HG03460 (cell line): ENCODE measurements at regions not wholly inside any gene's neighbourhood (a gene's known extent, or its start where the extent isn't known, plus 50 kb on each side); places are given as distances from the start of the nearest gene placed in this dataset.

Experiments used
- ATAC-seq: cut with Tn5 transposase; IDR thresholded peaks from one replicate; pipeline ENCODE4 v1.9.1; 2021; ENCODE audit not compliant: unreplicated experiment

- ATAC-seq = no peak
Measured at GRCh38 chr1:55574691-55575225, 359.6 kb upstream of the USP24 start.

GRCh38 chr1:55572878-55573734, 357.9 kb upstream of the USP24 start:
- no peak for ATAC-seq

- ATAC-seq = no peak
Measured at GRCh38 chr1:55571767-55572166, 356.6 kb upstream of the USP24 start.

DNA sequence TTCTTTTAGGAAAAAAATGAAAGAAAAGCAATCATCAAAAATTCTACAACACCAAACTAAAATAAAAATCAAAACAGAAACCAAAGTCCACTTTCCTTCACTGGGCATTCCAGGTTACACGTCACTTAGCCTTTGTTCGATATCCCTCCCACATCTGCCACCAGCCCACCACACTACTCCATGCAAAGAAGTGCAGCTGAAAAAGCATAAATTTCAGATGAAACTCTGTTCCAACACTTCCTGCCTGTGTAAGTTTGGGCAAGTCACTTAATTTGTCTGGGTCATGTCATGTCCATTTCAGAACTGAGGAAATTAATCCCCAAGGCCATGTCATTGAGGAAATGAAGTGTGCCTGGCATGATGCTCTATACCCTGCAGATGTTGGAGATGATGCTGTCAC, 354.3 kb upstream of the USP24 start:
- ATAC-seq = no peak

DNA sequence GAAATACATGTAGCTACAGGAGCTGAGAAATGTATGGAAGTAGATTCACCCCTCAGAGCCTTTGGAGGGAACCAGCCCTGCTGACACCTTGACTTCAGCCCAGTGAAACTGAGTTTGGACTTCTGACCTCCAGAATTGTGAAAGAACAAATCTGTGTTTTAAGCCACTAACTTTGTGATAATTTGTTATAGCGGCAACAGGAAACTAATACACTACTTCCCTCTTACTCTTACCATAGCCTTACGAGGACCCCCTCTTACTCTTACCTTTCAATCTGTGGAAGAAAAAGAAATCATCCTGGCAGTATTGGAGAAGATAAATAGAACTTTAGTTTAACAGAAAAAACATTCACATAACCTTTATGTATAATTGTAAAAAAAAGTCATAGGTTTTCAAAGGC, 353.6 kb upstream of the USP24 start:
- no peak for ATAC-seq

- ATAC-seq = no peak
Measured at GRCh38 chr1:55560266-55560665, 345.1 kb upstream of the USP24 start.

- no peak for ATAC-seq
Measured at GRCh38 chr1:55559842-55560241, 344.7 kb upstream of the USP24 start.

DNA sequence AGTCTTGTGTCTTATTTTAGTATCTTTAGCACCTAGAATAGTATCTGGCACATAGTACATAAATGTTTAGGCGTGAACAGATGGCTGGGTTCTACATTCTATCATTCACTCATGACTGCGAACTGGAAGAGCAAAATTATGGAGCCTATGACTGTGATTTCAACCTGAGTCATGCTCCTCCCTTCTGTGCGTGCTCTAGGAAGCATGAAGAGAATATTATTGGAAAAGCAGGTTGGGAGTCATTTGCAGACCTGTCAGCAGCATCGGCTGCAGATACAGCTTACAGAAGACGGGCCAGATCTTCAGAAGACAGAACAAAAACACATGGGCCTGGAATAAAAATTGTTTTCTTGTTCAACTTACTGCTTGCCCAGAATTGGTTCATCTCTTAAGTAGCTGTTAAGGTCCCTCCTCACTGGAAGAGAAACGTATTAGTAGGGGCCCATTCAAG, 344.0 kb upstream of the USP24 start:
- ATAC-seq = no peak

DNA sequence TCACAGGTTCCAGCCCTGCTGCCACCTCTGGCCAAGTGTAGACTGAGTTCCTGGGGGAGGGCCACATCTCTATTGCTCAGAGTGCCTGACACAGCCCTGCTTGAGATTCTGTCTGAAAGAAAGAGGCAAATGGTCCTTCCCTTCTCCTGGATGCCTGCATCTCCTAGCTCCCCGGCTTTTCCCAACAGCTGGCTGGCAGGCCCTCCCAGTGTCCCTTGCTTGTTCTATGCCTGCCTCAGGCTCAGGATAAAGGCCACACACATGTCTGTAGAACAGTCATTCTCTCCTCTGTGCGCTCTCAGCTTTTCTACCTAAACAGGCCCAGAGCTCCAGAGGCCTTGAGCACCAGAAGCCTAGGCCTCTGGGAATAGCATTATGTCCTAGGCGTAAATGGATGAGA, 343.4 kb upstream of the USP24 start:
- no peak for ATAC-seq

GRCh38 chr1:55555956-55556725, 341.0 kb upstream of the USP24 start:
- ATAC-seq = no peak

DNA sequence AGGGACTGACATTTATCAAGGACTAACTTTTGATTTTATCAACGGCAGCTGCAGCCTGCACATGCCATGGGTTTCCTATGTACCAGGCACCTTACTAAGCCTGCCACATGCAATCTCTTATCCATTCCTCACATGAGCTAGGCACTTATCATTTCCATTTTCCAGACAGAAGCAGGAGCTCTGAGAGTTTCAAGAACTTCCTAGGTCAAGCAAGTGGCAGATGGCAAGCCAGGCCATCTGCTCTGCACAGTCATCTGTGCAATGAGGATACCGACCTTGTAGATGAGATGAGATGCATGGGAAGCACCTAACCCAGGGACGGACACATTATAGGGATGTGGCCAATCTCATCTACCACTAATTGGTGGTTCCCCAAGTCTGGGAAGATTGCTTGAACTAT, 339.4 kb upstream of the USP24 start:
- no peak for ATAC-seq

DNA sequence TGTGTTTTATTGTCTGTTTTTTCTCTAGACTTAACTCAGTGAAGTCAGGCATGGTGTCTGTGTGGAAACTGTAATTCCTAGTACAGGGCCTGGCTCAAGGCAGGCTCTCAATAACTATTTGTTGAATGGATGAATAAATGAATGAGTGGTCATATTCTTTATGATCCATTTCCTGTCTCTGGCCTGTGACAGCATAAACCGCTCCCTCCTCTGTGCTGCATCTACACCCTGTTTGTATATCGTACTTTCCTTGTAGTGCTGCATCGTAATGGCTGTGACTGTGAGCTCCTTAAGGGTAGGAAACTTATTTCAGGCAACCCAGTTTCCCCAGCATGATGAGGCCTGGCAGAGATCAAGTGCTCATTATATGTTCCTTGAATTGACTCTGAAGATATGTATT, 337.5 kb upstream of the USP24 start:
- no peak for ATAC-seq

DNA sequence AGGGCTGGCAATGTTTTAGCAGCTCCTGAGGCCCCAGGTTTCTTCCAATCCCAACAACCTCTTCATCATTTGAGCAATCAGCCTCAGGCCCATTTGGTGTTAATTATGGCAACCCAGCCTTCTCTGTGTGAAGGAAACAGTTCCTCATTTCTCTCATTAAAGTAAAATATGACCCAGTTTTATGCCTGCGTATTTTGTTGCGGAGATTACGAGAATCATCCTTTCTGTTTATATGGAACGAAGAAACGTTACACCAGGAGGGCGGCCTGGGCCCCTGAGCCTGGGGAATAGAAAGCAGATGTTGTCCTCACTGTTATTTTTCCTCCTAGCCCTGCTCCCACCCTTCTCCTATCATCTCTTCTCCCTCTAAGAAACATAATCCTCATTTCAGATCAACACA, 332.2 kb upstream of the USP24 start:
- no peak for ATAC-seq

DNA sequence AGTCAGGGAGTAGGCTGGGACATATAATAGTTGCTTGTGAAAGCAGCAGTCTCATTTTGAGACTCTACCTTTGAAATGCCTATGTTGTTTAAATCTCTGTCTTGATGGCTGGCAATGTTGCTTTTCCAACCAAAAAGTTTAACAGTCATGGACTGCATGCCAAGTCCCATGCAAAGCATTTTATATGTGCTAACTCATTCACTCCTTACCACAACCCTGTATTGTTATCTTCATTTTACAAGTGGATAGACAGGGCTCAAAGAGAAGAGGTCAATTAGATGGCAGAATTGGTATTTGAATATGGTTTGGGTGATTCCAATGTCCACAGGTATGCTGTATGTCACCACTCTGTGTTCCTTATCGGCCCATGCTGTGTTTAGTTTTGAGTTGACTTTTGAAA, 331.4 kb upstream of the USP24 start:
- ATAC-seq = no peak

DNA sequence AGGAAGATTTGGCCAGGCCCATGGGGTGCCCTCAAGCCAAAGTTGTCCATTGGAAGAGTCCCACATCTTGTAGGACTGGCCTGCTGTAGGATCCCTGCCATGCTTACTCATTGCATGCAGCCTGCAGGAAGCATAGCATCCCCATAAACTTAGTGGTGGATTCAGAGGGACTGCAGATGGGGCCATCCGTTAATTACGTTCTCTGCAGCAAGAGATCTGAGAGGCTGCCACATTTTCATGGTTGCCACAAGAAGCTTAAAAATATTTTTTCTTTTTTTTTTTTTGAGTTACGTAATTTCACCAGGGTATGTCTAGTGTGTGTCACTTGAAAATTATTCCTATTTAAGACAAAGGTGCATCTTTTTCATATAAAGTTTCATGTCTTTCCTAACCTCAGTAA, 329.7 kb upstream of the USP24 start:
- ATAC-seq = no peak

- ATAC-seq = no peak
Measured at GRCh38 chr1:55542901-55543504, 327.8 kb upstream of the USP24 start.

GRCh38 chr1:55541296-55541695, 326.1 kb upstream of the USP24 start:
- ATAC-seq = no peak

GRCh38 chr1:55539652-55540512, 324.7 kb upstream of the USP24 start:
- ATAC-seq = no peak

- ATAC-seq = no peak
Measured at GRCh38 chr1:55538428-55538827, 323.3 kb upstream of the USP24 start.

DNA sequence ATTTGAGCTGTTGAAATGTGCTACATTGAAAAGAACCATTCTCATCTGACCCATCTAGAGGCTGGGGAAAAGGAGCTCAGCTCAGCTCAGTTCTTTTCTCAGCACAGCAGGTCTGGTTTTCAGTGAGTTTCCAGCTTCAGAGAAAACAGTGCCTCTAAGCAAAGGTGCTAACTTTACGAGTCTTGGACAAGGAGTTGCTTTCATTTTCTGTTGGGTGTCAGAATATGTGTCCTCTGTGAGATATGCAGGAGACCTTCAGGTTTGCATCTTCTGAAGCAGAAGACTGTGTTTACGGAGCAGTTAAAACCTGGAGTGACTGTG, 321.3 kb upstream of the USP24 start:
- no peak for ATAC-seq
